ENCODE measurements at regions not wholly inside any gene's neighbourhood (a gene's known extent, or its start where the extent isn't known, plus 50 kb on each side); places are given as distances from the start of the nearest gene placed in this dataset.

DNA sequence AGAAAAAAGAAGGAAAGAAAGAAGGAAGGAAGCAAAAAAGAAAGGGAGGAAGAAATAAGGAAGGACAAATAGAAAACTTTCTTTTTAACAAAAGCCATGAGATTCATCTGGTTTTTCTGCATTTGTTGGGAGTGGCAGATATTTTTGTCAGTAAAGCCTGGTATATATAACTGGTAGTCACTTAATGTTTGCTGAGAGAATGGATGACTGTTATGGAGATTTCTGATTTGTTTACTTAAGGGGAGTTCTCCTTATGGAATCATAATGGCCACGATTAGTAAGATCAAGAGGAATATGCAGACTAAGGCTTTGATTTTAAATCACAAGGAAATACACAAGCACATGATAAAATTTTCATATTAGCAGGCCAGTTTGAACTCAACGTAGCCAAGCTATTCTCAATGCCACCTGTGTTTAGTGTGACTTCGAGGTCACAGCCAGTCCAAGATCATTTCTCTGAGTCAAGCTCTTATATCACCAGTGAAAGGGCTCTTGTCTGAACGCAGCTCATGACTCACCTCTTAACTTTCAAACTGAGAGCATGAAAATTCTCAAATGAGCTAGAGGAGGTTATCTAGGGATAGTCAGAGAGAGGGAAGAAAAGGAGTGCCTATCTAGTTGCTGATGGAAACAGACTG is 445.1 kb upstream of the ZMIZ1 start:
- no peak for DNase-seq

DNA sequence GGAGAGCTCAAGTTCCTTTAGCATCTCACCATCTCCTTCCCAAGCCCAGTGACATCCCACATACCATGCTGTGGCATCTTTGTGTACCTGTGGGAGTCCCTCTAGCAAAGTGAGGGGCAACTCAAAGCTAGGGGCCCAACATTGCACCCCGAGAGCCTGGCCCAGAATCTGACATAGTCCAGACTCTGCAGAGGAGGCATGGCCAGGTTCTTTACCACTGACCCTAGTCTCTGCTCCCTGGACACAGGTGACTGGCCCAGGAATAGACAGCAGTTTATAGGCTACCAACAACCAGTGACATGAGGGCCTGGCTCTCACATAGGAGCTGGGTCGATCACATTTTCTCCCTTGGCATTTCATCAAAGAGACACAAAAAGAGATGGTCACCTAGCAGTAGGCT is 444.0 kb upstream of the ZMIZ1 start:
- no peak for DNase-seq

DNA sequence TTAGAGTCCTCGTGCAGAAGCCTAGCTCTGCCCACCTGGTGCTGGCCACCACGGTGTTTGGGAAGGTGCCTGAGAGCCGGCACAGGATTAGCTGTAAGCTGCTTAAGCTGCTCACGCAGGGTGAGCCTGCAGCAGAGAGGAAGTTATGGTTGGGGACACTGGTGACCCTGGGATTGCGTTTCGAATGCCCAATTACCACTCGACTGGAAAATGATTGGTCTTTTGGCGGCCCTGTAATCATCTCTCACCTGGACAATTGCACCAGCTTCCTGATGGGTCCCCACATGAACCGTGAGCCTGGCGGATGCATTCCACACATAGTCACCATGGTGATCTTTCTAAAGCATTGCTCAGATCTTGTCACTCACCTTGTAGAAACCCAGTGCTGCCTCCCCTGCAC is 442.3 kb upstream of the ZMIZ1 start:
- DNase-seq = no peak

DNA sequence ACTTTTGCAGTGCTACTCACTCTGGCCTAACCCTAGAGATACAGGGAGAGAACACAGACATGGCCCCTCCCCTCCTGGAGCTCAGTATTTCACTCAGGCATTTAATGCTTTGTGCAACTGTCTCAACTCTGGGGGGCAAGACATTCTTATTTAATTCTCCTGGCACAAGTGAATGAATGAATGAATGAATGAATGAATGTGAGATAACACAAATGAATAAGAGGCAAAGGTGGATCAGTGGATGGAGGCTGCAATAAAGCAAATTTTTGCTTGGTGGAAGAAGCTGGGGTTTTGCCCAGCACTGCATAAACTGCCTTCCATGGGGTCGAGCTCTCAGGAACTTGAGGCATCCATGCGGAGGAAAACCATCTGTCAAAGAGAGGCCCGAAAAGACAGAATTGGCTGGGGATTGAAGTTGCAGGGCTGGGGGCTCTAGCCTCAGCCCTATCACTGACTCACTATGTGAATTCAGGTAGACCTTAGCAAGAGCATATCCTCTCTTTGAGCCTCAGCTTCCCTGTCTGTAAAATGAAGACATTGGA is 441.4 kb upstream of the ZMIZ1 start:
- DNase-seq = no peak

GRCh38 chr10:78628976-78629375 is 439.8 kb upstream of the ZMIZ1 start:
- DNase-seq = no peak

GRCh38 chr10:78629773-78630172 is 439.0 kb upstream of the ZMIZ1 start:
- DNase-seq = no peak

DNA sequence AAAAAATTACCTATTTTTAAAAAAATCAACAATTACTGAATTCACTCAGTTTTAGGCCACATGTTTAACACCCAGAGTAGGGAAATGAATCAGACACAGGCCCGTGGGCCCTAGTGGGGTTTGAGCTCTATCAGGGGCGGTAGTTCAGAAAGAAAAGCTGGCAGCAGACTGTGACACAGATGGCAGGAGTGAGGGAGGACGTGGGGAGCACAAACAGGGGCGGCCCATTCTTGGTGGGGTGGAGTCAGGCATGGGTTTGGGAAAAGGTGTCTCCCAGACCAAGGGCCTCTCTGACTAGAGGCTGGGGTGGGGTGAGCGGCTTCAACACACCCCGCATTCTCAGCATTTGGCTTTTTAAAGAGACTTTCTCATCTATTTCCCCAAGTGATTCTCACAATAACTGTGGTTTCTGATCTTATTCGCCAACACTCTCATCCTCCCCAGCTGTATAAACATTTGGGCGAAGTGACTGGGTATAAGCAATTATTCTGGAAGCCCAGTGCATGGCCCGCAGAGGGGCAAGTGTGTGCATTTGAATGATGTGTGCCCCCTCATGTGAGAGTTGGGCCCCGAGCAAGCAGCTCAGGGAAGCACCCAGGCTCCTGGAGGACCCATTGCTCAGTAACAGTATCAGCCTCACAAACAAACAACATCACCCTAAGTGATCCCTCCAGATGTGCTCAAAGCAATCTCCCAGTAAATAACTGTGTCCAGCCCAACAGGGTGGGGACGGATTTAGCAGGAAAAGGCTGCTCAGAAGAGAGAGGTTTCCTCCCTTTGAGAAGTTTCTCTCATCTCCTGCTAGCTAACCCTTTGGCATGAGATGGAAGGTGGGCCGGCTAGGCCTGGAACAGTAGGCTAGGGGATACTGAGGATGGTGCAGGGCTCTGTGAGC is 437.6 kb upstream of the ZMIZ1 start:
- DNase-seq = no peak

- no peak for DNase-seq
These were observed 434.4 kb upstream of the ZMIZ1 start for GRCh38 chr10:78634389-78634815.

DNA sequence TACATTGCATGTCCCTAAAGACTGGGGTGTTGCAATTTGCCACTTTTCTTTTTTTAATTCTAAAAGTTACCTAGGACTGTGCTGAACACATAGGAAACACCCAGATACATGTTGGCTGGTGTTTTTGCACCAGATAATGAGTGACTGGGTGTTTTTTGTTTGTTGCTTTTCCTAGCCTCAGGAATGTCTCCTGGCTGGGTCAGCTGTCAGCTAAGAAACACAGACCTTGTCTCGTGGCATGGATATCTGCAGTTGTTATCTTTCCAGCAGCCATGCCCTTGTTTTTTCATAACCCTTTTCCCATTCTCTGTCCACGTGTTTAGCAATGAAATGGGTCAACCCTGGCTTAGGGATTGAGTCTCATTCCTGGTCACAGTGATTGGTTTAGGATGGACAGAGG is 433.9 kb upstream of the ZMIZ1 start:
- DNase-seq = no peak

- no peak for DNase-seq
These were observed 429.1 kb upstream of the ZMIZ1 start for GRCh38 chr10:78639629-78640028.

GRCh38 chr10:78640796-78641636 is 427.8 kb upstream of the ZMIZ1 start:
- DNase-seq = peak; percentile 28

DNA sequence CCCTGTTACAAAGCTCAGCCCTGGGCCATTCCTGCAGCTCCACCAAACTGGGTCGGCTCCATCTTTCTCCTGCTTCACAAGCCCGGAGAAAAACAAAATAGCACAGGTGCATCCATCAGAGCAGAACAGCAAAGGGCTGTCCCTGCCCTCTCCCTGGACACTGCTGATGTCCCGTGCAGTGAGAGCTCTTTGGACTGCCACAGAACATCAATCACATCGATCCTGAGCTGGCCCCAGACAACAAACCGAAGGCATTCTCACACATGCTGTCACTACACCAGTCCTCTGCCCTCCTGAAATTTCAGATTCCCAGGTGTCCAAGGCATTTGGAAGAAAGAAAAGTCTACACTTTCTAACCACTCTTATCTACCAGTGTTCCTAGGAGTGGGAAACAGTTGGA is 427.1 kb upstream of the ZMIZ1 start:
- peak; percentile 24 for DNase-seq

GRCh38 chr10:78642269-78642816 is 426.4 kb upstream of the ZMIZ1 start:
- no peak for DNase-seq

DNA sequence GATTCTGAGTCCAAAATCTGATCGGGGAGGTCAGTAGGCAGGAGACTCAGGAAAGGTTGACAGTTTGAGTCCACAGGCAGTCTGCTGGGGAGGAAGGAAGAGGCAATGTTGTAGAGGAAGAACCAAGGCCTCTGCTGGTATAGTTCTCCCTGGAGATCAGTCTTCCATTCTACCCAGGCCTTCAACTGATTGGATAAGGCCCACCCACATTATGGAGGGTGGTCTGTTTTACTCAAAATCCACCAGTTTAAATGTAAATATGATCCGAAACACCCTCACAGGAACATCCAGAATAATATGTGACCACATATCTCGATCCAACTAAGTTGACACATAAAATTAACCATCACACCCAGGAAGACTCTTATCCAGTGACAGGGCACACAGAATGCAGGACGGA is 425.3 kb upstream of the ZMIZ1 start:
- no peak for DNase-seq

DNA sequence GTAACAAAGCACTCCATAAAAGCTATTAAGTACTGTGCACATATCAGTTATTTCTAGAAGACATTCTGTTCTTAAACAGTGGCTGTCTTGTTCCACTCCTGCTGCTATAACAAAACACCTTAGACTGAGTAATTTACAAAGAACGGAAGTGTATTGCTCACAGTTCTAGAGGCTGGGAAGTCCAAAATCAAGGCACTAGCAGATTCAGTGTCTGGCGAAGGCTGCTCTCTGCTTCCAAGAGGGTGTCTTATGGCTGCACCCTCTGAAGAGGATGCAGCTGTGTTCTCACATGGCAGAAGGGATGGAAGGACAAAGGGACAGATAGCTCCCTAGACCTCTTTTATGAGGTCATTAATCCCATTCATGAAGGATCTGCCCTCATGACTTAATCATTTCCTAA is 424.2 kb upstream of the ZMIZ1 start:
- DNase-seq = no peak

DNA sequence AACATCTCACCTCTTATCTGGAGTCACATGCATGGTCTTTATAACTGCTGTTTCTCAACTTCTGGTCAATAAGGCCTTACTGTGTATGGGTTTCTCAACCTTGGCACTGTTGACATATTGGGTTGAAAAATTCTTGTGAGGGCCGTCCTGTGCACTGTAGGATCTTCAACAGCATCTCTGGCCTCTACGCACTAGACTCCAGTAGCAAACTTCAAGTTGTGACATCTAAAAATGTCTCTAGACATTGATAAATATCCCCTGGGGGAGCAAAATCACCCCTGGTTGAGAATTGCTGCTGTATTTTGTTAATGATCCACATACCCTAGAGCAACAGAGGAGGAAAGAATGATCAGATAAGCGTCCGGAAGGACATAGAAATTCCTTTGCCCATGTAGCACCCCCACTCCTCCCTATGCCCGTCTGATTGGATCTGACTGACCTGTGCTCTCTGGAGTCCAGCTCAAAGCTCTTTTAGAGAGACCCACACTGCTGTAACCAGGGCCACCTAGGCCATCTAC is 423.5 kb upstream of the ZMIZ1 start:
- DNase-seq = no peak

GRCh38 chr10:78645975-78646374 is 422.8 kb upstream of the ZMIZ1 start:
- DNase-seq = no peak

DNA sequence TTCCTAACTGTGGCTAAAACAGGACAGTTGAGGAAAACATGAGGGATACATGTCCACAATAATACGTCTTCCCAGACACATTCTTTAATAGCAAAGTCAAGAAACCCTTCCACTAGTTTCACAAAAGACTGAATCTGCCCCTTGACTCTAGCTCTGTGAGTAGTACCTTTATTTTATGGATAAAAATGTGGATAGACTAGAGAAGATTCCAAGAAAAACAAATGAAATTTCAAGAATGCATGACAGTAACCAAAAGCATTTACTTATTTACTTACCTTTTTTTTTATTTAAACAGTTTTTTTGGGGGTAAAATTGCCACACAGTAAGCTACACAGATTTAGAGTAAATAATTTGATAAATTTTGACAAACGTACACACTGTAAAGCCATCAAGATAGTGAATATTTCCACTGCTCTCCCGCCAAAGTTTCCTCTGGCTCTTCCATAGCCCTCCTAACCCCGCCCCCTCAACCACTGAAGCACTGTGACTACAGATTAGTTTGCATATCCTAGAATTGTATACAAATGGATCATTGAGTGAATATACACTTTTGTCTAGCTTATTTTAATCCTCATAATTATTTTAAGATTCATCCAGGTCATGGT is 420.4 kb upstream of the ZMIZ1 start:
- DNase-seq = no peak

DNA sequence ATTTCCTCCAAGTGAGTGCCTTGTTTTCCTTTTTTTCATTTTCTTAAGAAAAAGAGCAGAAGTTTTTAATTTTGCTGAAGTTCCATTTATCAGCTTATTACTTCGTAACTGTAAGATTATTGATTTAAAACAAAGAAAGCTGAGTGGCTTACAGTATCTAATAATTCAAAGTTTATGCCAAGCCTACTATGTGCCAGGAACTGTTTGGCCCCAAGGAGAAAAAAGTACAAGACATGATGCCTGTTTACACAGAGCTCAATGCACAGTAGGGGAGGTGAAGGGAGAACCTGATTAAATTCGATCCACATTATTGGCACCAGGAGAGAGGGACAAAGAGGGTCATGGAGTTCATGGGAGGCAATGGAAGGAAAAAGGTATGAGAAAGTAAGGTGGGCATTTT is 419.3 kb upstream of the ZMIZ1 start:
- no peak for DNase-seq

- DNase-seq = no peak
These were observed 418.6 kb upstream of the ZMIZ1 start for GRCh38 chr10:78650122-78650521.

DNA sequence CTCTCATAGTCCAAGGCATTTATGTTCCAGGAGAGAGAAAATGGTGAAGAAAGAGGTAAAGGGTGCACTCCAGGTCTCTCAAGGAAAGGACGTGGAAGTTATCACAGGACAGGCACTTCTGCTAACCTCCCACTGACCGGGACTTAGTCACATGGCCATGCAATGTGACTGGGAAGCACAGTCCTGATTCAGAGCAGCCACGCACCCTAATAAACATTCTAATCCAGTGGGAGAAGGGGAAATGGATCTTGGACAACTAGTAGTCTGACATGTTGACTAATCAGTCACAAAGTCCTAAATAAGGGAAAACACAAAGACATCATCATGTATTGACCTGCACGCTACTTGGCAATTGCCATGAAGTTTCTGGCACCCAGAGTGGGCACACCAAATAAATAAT is 417.5 kb upstream of the ZMIZ1 start:
- DNase-seq = no peak

- no peak for DNase-seq
These were observed 415.2 kb upstream of the ZMIZ1 start for GRCh38 chr10:78653555-78653954.
